Endothelial cell of umbilical vein (primary cell): ENCODE measurements at regions not wholly inside any gene's neighbourhood (a gene's known extent, or its start where the extent isn't known, plus 50 kb on each side); places are given as distances from the start of the nearest gene placed in this dataset.

ENCODE experiments used
- BruUV-seq: library from RNA; stranded (reverse); fragments of 400-500 nt; replicated peaks from 2 replicates; lab custom pipeline; 2021; lab: Mats Ljungman, UMichigan
- CTCF ChIA-PET: fragments of 300-600, 350-600 bp; sonication (Branson Sonifier 250); formaldehyde crosslinking; loops from one replicate; lab custom pipeline; 2021; ENCODE audit warnings: antibody characterized with exemption, inconsistent platforms; lab: Charles Lee
- POLR2A ChIA-PET: fragments of 300-600, 350-600 bp; sonication (Branson Sonifier 250); formaldehyde crosslinking; loops from one replicate; lab custom pipeline; 2021; ENCODE audit warnings: antibody characterized with exemption, inconsistent platforms; lab: Charles Lee
- DNase-seq: peaks from one replicate; pipeline ENCODE4 v3.0.0-alpha.2; 2011; ENCODE audit warnings: low read depth, low spot score
- FAIRE-seq: peaks from 2 replicates; lab custom pipeline; 2011; peaks lifted over from hg19 to GRCh38; lab: Jason Lieb, UNC
- H2AFZ ChIP-seq: 2 replicates; pipeline ENCODE4 v1.6.0; 2012; ENCODE audit warnings: low read depth, low read length, control low read depth, inconsistent platforms
- H3K27ac ChIP-seq: 2 replicates; pipeline ENCODE4 v1.5.1; 2011; ENCODE audit warnings: low read depth, mild to moderate bottlenecking, control low read depth, low read length, moderate library complexity; ENCODE audit not compliant: insufficient read depth
- H3K27me3 ChIP-seq, 2 experiments: 2 replicates each; pipeline versions ENCODE4 v1.6.0 to v1.6.1; 2011; ENCODE audit warnings: low read length in 2 of 2, mixed read lengths in 1 of 2; ENCODE audit not compliant: control insufficient read depth in 2 of 2, insufficient read depth in 2 of 2
- H3K36me3 ChIP-seq, 2 experiments: 2 replicates in 1 of 2; 3 replicates in 1 of 2; pipeline ENCODE4 v1.5.1; 2011; ENCODE audit warnings: low read length in 2 of 2, mild to moderate bottlenecking in 1 of 2, moderate library complexity in 1 of 2; ENCODE audit not compliant: control insufficient read depth in 2 of 2, insufficient read depth in 2 of 2; ENCODE audit errors: extremely low read depth in 1 of 2
- H3K4me1 ChIP-seq: 3 replicates; pipeline ENCODE4 v1.5.1; 2011; ENCODE audit warnings: mild to moderate bottlenecking, low read length; ENCODE audit not compliant: control insufficient read depth, insufficient read depth; ENCODE audit errors: extremely low read depth
- H3K4me2 ChIP-seq: 2 replicates; pipeline ENCODE4 v1.6.1; 2011; ENCODE audit warnings: low read length, control low read depth, mixed read lengths; ENCODE audit not compliant: insufficient read depth
- H3K4me3 ChIP-seq, 3 experiments: fragments of 200-600 bp in 1 of 3; sonication (generic), shearing (Covaris generic) in 1 of 3; replicated peaks in 1 of 3; 2 replicates each; pipeline ENCODE4 v1.5.1; 2011 to 2016; ENCODE audit warnings: control low read depth in 3 of 3, low read length in 3 of 3, mild to moderate bottlenecking in 2 of 3, inconsistent platforms in 1 of 3, low read depth in 1 of 3, moderate library complexity in 1 of 3; ENCODE audit not compliant: insufficient read depth in 1 of 3
- H3K79me2 ChIP-seq: 2 replicates; pipeline ENCODE4 v1.6.0; 2012; ENCODE audit warnings: low read length, inconsistent platforms; ENCODE audit not compliant: control insufficient read depth, insufficient read depth
- H3K9ac ChIP-seq: replicated peaks from 2 replicates; pipeline ENCODE3; 2011; ENCODE audit warnings: low read length, control low read depth; ENCODE audit not compliant: insufficient read depth; ENCODE audit errors: extremely low read depth
- H3K9me1 ChIP-seq: replicated peaks from 3 replicates; pipeline ENCODE4 v1.6.0; 2011; ENCODE audit warnings: mild to moderate bottlenecking, low read length; ENCODE audit not compliant: control insufficient read depth, insufficient read depth; ENCODE audit errors: extremely low read depth
- H3K9me3 ChIP-seq: replicated peaks from 2 replicates; pipeline ENCODE4 v1.5.1; 2012; ENCODE audit warnings: low read length, inconsistent platforms; ENCODE audit not compliant: control insufficient read depth, insufficient read depth
- H4K20me1 ChIP-seq: replicated peaks from 2 replicates; pipeline ENCODE3; 2011; ENCODE audit warnings: mild to moderate bottlenecking, low read length; ENCODE audit not compliant: control insufficient read depth, insufficient read depth; ENCODE audit errors: extremely low read depth
- EZH2 ChIP-seq: IDR thresholded peaks from 2 replicates; pipeline ENCODE4 v1.6.1; 2012; ENCODE audit warnings: borderline replicate concordance, low read depth, mild to moderate bottlenecking, moderate library complexity, low read length, inconsistent platforms; ENCODE audit not compliant: severe bottlenecking
- FOS ChIP-seq: IDR thresholded peaks from 2 replicates; pipeline ENCODE4 v1.6.1; 2011; ENCODE audit warnings: mild to moderate bottlenecking, low read length, moderate library complexity, borderline replicate concordance; ENCODE audit not compliant: insufficient read depth
- GATA2 ChIP-seq: IDR thresholded peaks from 2 replicates; pipeline ENCODE4 v1.7.0; 2011; ENCODE audit warnings: low read depth, mild to moderate bottlenecking, moderate library complexity, mixed read lengths, low read length; ENCODE audit not compliant: insufficient read length, insufficient read depth
- JUN ChIP-seq: IDR thresholded peaks from 2 replicates; pipeline ENCODE4 v1.6.1; 2011; ENCODE audit warnings: borderline replicate concordance, low read depth; ENCODE audit not compliant: insufficient read length, insufficient read depth
- dilution Hi-C: fragments of 300-500 bp; cut with MboI; formaldehyde crosslinking; loops from one replicate; pipeline ENCODE4 v1.15.0; 2019; ENCODE audit warnings: low sequenced_read_pairs; ENCODE audit not compliant: extremely low pct_ligation_motif_present
- intact Hi-C: fragments of 100-400 bp; cut with micrococcal nuclease; formaldehyde crosslinking; loops from one replicate; pipeline ENCODE4 v1.10.0; 2022
- TF ChIP-seq, protein P1 (sequence below), 2 donors: IDR thresholded peaks; 1 replicate in 1 of 2; 2 replicates in 1 of 2; pipeline ENCODE4 v1.5.1; 2011; ENCODE audit warnings: low read length in 2 of 2, mild to moderate bottlenecking in 2 of 2, moderate library complexity in 2 of 2, control low read depth in 1 of 2, inconsistent platforms in 1 of 2, low read depth in 1 of 2; ENCODE audit not compliant: insufficient read depth in 1 of 2; ENCODE audit errors: extremely low read depth in 1 of 2
- TF ChIP-seq, protein P2 (sequence below): IDR thresholded peaks from 2 replicates; pipeline ENCODE4 v1.6.1; 2011; ENCODE audit not compliant: insufficient read depth, insufficient read length

DNA sequence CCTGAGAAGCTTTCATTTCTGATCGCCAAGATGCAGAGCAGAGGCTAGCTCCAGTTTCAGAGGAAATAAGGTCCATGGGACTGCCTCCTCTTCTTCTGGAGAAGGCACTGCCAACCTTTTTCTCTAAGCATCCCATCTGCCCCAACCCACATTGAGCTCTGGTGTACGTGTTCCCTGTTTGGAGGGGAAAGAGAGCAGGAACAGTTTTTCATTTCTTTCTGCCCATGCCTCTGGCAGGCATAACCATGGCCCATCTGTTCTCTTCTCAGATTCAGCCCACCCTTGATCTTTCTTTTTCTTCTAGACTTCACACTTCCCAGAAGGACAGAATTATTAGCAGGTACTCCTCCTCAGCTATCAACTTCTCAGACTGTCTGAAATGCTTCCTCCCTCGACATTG lies 1110.3 kb upstream of the KLHL29 start:
- no peak overlapping the region for H3K4me3 ChIP-seq
- peaks cover 1% of the 10 kb centered on the region for H3K9me3 ChIP-seq
- no TSS peak for BruUV-seq
- no peaks in the 10 kb centered on the region for H3K27me3 ChIP-seq
- TF ChIP-seq, protein P1, sequence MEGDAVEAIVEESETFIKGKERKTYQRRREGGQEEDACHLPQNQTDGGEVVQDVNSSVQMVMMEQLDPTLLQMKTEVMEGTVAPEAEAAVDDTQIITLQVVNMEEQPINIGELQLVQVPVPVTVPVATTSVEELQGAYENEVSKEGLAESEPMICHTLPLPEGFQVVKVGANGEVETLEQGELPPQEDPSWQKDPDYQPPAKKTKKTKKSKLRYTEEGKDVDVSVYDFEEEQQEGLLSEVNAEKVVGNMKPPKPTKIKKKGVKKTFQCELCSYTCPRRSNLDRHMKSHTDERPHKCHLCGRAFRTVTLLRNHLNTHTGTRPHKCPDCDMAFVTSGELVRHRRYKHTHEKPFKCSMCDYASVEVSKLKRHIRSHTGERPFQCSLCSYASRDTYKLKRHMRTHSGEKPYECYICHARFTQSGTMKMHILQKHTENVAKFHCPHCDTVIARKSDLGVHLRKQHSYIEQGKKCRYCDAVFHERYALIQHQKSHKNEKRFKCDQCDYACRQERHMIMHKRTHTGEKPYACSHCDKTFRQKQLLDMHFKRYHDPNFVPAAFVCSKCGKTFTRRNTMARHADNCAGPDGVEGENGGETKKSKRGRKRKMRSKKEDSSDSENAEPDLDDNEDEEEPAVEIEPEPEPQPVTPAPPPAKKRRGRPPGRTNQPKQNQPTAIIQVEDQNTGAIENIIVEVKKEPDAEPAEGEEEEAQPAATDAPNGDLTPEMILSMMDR (IDR thresholded peaks at IDR 0.05; ENCODE audit: extremely low read depth in 1 of 2, insufficient read depth in 1 of 2, low read depth in 1 of 2, low read length in 2 of 2) = no peak
- TF ChIP-seq, protein P2, sequence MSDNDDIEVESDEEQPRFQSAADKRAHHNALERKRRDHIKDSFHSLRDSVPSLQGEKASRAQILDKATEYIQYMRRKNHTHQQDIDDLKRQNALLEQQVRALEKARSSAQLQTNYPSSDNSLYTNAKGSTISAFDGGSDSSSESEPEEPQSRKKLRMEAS = no peak
- TF ChIP-seq JUN (no peak), EZH2 (no peak), FOS (no peak), GATA2 (no peak)
- H3K9me1 ChIP-seq = no peaks in the 10 kb centered on the region
- no peak overlapping the region for H2AFZ ChIP-seq
- FAIRE-seq (no peak), DNase-seq (no peak)
- H3K4me2 ChIP-seq = no peak overlapping the region
- no peak overlapping the region for H3K27ac ChIP-seq
- dilution Hi-C loops (no loop called here), intact Hi-C loops (no loop called here)
- H3K4me1 ChIP-seq = no peaks in the 10 kb centered on the region
- no peak overlapping the region for H3K9ac ChIP-seq
- no peaks in the 10 kb centered on the region for H3K79me2 ChIP-seq
- POLR2A ChIA-PET = no interaction called here
- no peaks in the 10 kb centered on the region for H4K20me1 ChIP-seq
- CTCF ChIA-PET = no interaction called here
- no peaks in the 10 kb centered on the region for H3K36me3 ChIP-seq
